ENCODE measurements at regions not wholly inside any gene's neighbourhood (a gene's known extent, or its start where the extent isn't known, plus 50 kb on each side); places are given as distances from the start of the nearest gene placed in this dataset.

DNA sequence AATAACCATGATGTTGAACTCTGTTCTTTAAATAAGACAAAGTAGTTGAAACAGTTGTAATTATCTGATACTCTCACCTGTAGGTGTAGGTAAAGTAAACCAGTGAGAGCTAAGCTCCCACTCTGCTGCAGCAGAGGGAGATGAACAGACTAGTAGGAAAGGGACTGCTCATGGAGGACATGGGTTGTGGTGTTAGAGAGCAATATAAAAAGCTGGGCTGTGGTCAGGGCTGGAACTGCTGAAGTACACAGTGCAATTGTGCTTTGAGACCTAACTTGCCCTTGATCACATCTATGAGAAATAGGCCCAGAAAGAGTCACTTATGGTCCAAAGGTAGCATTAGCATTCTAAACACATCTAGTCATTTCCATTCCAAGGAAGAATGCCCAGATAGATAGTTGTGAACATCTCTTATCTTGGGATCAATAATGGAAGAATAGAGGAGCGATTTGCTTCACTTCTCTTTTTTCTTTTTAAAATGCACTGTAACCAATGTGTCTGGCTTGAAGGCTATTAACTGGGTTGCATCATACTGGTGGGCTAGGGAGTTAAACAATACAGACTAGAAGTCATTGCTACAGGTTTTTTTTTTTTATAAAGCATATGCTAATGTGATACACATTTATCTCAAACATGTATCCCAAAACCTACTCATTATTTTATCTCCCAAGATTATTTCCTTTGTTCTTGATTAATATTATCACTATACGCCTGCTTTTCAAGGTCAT lies 251.3 kb upstream of the CENPE start:
- H3K9me2 ChIP-seq (replicated peaks; ENCODE audit: control insufficient read depth, low read length) = no peaks in the 10 kb centered on the region
- H3K27ac ChIP-seq (ENCODE audit: low read depth, low read length) = no peak overlapping the region
- no peaks in the 10 kb centered on the region for H3K9me3 ChIP-seq (ENCODE audit: control insufficient read depth, insufficient read depth, low read length)
- no peaks in the 10 kb centered on the region for H3K4me1 ChIP-seq (ENCODE audit: control insufficient read depth, low read length)
- H4K20me1 ChIP-seq (ENCODE audit: control insufficient read depth, insufficient read depth, low read depth, low read length) = no peaks in the 10 kb centered on the region
- TF ChIP-seq CTCF (IDR thresholded peaks at IDR 0.05; ENCODE audit: low read depth, low read length, poor library complexity, severe bottlenecking) = no peak
- TF ChIP-seq EZH2phosphoT487 (IDR thresholded peaks at IDR 0.05; ENCODE audit: borderline replicate concordance, low read length) = no peak
- no peaks in the 10 kb centered on the region for H3F3A ChIP-seq (ENCODE audit: control insufficient read depth, insufficient read depth)
- H3K79me2 ChIP-seq (ENCODE audit: control insufficient read depth, low read length) = no peaks in the 10 kb centered on the region
- no peaks in the 10 kb centered on the region for H3K36me3 ChIP-seq (ENCODE audit: control insufficient read depth, low read length)
- H3K4me2 ChIP-seq (ENCODE audit: low read length) = no peak overlapping the region
- H3K4me3 ChIP-seq (ENCODE audit: low read length) = no peak overlapping the region
- H3K27me3 ChIP-seq (ENCODE audit: control insufficient read depth, low read length) = no peaks in the 10 kb centered on the region

DNA sequence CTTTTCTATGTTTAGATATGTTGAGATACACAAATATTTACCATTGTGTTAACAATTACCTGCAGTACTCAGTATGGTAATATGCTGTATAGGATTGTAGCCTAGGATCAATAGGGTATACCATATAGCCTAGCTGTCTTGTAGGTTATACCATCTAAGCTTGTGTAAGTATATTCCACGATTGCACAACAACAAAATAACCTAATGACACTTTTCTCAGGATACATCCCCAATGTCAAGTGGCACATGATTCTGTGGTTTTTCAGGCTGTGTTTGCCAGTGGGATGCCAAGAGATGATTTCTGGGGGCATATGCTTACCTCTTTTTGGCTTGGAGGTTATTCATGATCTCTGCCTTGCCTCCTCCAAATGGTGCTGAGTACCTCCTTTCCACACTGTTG lies 247.2 kb upstream of the CENPE start:
- no peak overlapping the region for H3K4me3 ChIP-seq (ENCODE audit: low read length)
- no peak overlapping the region for H3K27ac ChIP-seq (ENCODE audit: low read depth, low read length)
- H3K4me1 ChIP-seq (ENCODE audit: control insufficient read depth, low read length) = no peaks in the 10 kb centered on the region
- no peaks in the 10 kb centered on the region for H3K9me3 ChIP-seq (ENCODE audit: control insufficient read depth, insufficient read depth, low read length)
- H4K20me1 ChIP-seq (ENCODE audit: control insufficient read depth, insufficient read depth, low read depth, low read length) = no peaks in the 10 kb centered on the region
- no peak overlapping the region for H3K4me2 ChIP-seq (ENCODE audit: low read length)
- H3K27me3 ChIP-seq (ENCODE audit: control insufficient read depth, low read length) = no peaks in the 10 kb centered on the region
- TF ChIP-seq EZH2phosphoT487 (IDR thresholded peaks at IDR 0.05; ENCODE audit: borderline replicate concordance, low read length) (no peak), CTCF (IDR thresholded peaks at IDR 0.05; ENCODE audit: low read depth, low read length, poor library complexity, severe bottlenecking) (no peak)
- H3K9me2 ChIP-seq (replicated peaks; ENCODE audit: control insufficient read depth, low read length) = no peaks in the 10 kb centered on the region
- no peaks in the 10 kb centered on the region for H3K79me2 ChIP-seq (ENCODE audit: control insufficient read depth, low read length)
- H3F3A ChIP-seq (ENCODE audit: control insufficient read depth, insufficient read depth) = no peaks in the 10 kb centered on the region
- H3K36me3 ChIP-seq (ENCODE audit: control insufficient read depth, low read length) = no peaks in the 10 kb centered on the region

GRCh38 chr4:103443324-103443723 lies 245.2 kb upstream of the CENPE start:
- no peak overlapping the region for H3K4me3 ChIP-seq (ENCODE audit: low read length)
- no peak for TF ChIP-seq EZH2phosphoT487 (IDR thresholded peaks at IDR 0.05; ENCODE audit: borderline replicate concordance, low read length)
- no peak for TF ChIP-seq CTCF (IDR thresholded peaks at IDR 0.05; ENCODE audit: low read depth, low read length, poor library complexity, severe bottlenecking)
- H4K20me1 ChIP-seq (ENCODE audit: control insufficient read depth, insufficient read depth, low read depth, low read length) = no peaks in the 10 kb centered on the region
- H3K27me3 ChIP-seq (ENCODE audit: control insufficient read depth, low read length) = no peaks in the 10 kb centered on the region
- no peaks in the 10 kb centered on the region for H3K4me1 ChIP-seq (ENCODE audit: control insufficient read depth, low read length)
- no peak overlapping the region for H3K4me2 ChIP-seq (ENCODE audit: low read length)
- H3K36me3 ChIP-seq (ENCODE audit: control insufficient read depth, low read length) = no peaks in the 10 kb centered on the region
- no peaks in the 10 kb centered on the region for H3K9me3 ChIP-seq (ENCODE audit: control insufficient read depth, insufficient read depth, low read length)
- H3F3A ChIP-seq (ENCODE audit: control insufficient read depth, insufficient read depth) = no peaks in the 10 kb centered on the region
- no peaks in the 10 kb centered on the region for H3K9me2 ChIP-seq (replicated peaks; ENCODE audit: control insufficient read depth, low read length)
- H3K79me2 ChIP-seq (ENCODE audit: control insufficient read depth, low read length) = no peaks in the 10 kb centered on the region
- H3K27ac ChIP-seq (ENCODE audit: low read depth, low read length) = no peak overlapping the region

All from DOHH2 (cell line).